PC-3 (cell line): ENCODE measurements at regions not wholly inside any gene's neighbourhood (a gene's known extent, or its start where the extent isn't known, plus 50 kb on each side); places are given as distances from the start of the nearest gene placed in this dataset.

Experiments
- ATAC-seq: fragments of 200-7000 bp; cut with Tn5 transposase; 2 replicates; pipeline ENCODE4 v1.9.1; 2020; ENCODE audit warnings: mild to moderate bottlenecking, moderate library complexity
- BruUV-seq: library from RNA; stranded (reverse); fragments of 400-500 nt; replicated peaks from 2 replicates; lab custom pipeline; 2021; lab: Mats Ljungman, UMichigan
- CTCF ChIA-PET: fragments of 300-600 bp; sonication (Branson Sonifier 250); formaldehyde crosslinking; loops from one replicate; lab custom pipeline; 2022; ENCODE audit warnings: antibody characterized with exemption; lab: Charles Lee
- POLR2A ChIA-PET: fragments of 300-600 bp; sonication (Branson Sonifier 250); formaldehyde crosslinking; loops from one replicate; lab custom pipeline; 2022; ENCODE audit warnings: antibody characterized with exemption; ENCODE audit not compliant: unreplicated experiment; lab: Charles Lee
- DNase-seq: peaks from one replicate; pipeline ENCODE4 v3.0.0-alpha.2; 2015
- H2AFZ ChIP-seq: fragments of 300-600 bp; sonication (generic); 2 replicates; pipeline ENCODE4 v1.6.0; 2016; ENCODE audit warnings: antibody characterized with exemption, low read length
- H3F3A ChIP-seq: fragments of 300-600 bp; sonication (generic); one replicate; pipeline ENCODE4 v1.6.0; 2017; ENCODE audit warnings: antibody characterized with exemption, low read length, control low read depth, mild to moderate bottlenecking; ENCODE audit not compliant: unreplicated experiment
- H3K27ac ChIP-seq: fragments of 300-600 bp; sonication (generic); 2 replicates; pipeline ENCODE4 v1.5.1; 2016; ENCODE audit warnings: mild to moderate bottlenecking, low read length
- H3K27me3 ChIP-seq: fragments of 300-600 bp; sonication (generic); 2 replicates; pipeline ENCODE4 v1.6.1; 2016; ENCODE audit warnings: low read length, mixed read lengths
- H3K36me3 ChIP-seq: fragments of 300-600 bp; sonication (generic); 2 replicates; pipeline ENCODE4 v1.6.1; 2016; ENCODE audit warnings: low read depth, mixed run types, low read length, mixed read lengths
- H3K4me1 ChIP-seq: fragments of 300-600 bp; sonication (generic); 2 replicates; pipeline ENCODE4 v1.5.1; 2016; ENCODE audit warnings: low read length; ENCODE audit not compliant: insufficient read depth
- H3K4me2 ChIP-seq: fragments of 300-600 bp; sonication (generic); 2 replicates; pipeline ENCODE4 v1.6.0; 2016; ENCODE audit warnings: low read length
- H3K4me3 ChIP-seq: fragments of 300-600 bp; sonication (generic); 2 replicates; pipeline ENCODE4 v1.5.1; 2016; ENCODE audit warnings: mild to moderate bottlenecking, low read length, mixed read lengths
- H3K79me2 ChIP-seq: fragments of 300-600 bp; sonication (generic); 2 replicates; pipeline ENCODE4 v1.6.1; 2017; ENCODE audit warnings: low read length, mixed read lengths
- H3K9ac ChIP-seq: fragments of 300-600 bp; sonication (generic); 2 replicates; pipeline ENCODE4 v1.6.0; 2016; ENCODE audit warnings: mild to moderate bottlenecking, low read length
- H3K9me2 ChIP-seq: fragments of 300-600 bp; sonication (generic); replicated peaks from 2 replicates; pipeline ENCODE4 v1.6.1; 2016; ENCODE audit warnings: mixed run types, low read length, mixed read lengths
- H3K9me3 ChIP-seq: fragments of 300-600 bp; sonication (generic); 2 replicates; pipeline ENCODE4 v1.6.1; 2016; ENCODE audit warnings: low read length, mixed read lengths
- H4K20me1 ChIP-seq: fragments of 300-600 bp; sonication (generic); 2 replicates; pipeline ENCODE4 v1.6.1; 2016; ENCODE audit warnings: low read length, mixed read lengths
- EZH2 ChIP-seq: fragments of 300-600 bp; sonication (generic); IDR thresholded peaks from one replicate; pipeline ENCODE4 v1.6.1; 2017; ENCODE audit warnings: antibody characterized with exemption, mild to moderate bottlenecking, low read length; ENCODE audit not compliant: unreplicated experiment
- EZH2phosphoT487 ChIP-seq: fragments of 300-600 bp; sonication (generic); IDR thresholded peaks from 2 replicates; pipeline ENCODE4 v1.6.1; 2018; ENCODE audit warnings: mild to moderate bottlenecking, antibody characterized with exemption, low read length, borderline replicate concordance
- intact Hi-C: fragments of 100-400 bp; cut with micrococcal nuclease; formaldehyde crosslinking; loops from 2 replicates; pipeline ENCODE4 v1.9.0; 2023
- TF ChIP-seq, protein P1 (sequence below): fragments of 300-600 bp; sonication (generic); conservative IDR thresholded peaks from 2 replicates; pipeline ENCODE4 v1.5.1; 2017; ENCODE audit warnings: antibody characterized with exemption, low read depth, mild to moderate bottlenecking, low read length

DNA sequence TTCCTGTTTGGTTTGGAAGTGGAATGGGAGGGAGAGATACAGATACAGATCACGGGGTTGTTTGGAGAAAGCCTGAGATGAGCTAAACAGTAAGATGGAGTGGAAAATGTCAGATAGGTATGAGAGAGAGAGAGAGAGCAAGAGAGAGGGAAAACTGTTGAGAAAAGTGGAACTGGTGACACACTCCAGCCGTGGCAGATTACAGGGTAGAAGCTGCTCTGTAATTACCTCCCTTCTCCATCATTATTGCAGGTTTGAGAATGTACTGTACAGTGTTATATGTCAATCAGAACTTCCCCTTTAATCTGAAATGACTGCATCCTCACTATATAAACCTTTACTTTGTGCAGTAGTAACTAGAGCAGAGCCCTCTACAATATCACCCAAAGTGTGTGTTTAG is 74.5 kb upstream of the WWC1 start:
- H3F3A ChIP-seq = no peaks in the 10 kb centered on the region
- H3K36me3 ChIP-seq = no peaks in the 10 kb centered on the region
- ATAC-seq (no peak), DNase-seq (no peak)
- H3K9me3 ChIP-seq = no peaks in the 10 kb centered on the region
- no TSS peak for BruUV-seq
- no peak overlapping the region for H2AFZ ChIP-seq
- ChIA-PET POLR2A (no interaction called here), CTCF (no interaction called here)
- H3K79me2 ChIP-seq = no peaks in the 10 kb centered on the region
- H4K20me1 ChIP-seq = no peaks in the 10 kb centered on the region
- H3K4me1 ChIP-seq = no peaks in the 10 kb centered on the region
- H3K9ac ChIP-seq = no peak overlapping the region
- H3K27ac ChIP-seq = no peak overlapping the region
- H3K4me2 ChIP-seq = no peak overlapping the region
- H3K9me2 ChIP-seq = no peaks in the 10 kb centered on the region
- peaks cover 64% of the 10 kb centered on the region for H3K27me3 ChIP-seq
- H3K4me3 ChIP-seq = no peak overlapping the region
- intact Hi-C loops = no loop called here
- TF ChIP-seq EZH2 = no peak
- TF ChIP-seq, protein P1, sequence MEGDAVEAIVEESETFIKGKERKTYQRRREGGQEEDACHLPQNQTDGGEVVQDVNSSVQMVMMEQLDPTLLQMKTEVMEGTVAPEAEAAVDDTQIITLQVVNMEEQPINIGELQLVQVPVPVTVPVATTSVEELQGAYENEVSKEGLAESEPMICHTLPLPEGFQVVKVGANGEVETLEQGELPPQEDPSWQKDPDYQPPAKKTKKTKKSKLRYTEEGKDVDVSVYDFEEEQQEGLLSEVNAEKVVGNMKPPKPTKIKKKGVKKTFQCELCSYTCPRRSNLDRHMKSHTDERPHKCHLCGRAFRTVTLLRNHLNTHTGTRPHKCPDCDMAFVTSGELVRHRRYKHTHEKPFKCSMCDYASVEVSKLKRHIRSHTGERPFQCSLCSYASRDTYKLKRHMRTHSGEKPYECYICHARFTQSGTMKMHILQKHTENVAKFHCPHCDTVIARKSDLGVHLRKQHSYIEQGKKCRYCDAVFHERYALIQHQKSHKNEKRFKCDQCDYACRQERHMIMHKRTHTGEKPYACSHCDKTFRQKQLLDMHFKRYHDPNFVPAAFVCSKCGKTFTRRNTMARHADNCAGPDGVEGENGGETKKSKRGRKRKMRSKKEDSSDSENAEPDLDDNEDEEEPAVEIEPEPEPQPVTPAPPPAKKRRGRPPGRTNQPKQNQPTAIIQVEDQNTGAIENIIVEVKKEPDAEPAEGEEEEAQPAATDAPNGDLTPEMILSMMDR = no peak
- TF ChIP-seq EZH2phosphoT487 = no peak

DNA sequence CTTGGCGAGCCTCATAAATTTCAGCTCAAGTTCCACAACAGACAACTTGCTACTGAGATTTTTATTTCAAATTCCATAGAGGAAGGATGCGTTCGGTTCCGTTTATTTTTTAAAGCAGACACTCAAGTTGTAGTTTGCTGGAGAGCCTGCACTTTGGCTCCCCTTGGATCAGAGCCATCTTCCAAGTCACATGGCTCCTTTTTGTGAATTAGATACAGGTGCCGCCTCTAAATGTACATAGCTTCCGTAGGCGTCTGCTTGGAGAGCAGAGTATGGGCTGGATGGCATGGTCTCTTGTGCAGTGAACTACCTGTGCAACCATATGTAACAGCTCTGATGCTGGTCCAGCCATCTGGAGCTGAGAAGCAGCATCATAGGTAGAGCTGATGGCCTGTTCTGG is 73.9 kb upstream of the WWC1 start:
- H3K4me1 ChIP-seq = no peaks in the 10 kb centered on the region
- DNase-seq = no peak
- no peak overlapping the region for H3K27ac ChIP-seq
- H3K4me3 ChIP-seq = no peak overlapping the region
- no peaks in the 10 kb centered on the region for H3K9me3 ChIP-seq
- ChIA-PET POLR2A (no interaction called here), CTCF (no interaction called here)
- H3K79me2 ChIP-seq = no peaks in the 10 kb centered on the region
- no peaks in the 10 kb centered on the region for H4K20me1 ChIP-seq
- no peaks in the 10 kb centered on the region for H3F3A ChIP-seq
- TF ChIP-seq EZH2phosphoT487 (no peak), EZH2 (no peak)
- TF ChIP-seq, protein P1 = no peak
- H3K36me3 ChIP-seq = no peaks in the 10 kb centered on the region
- intact Hi-C loops = no loop called here
- H3K9me2 ChIP-seq = no peaks in the 10 kb centered on the region
- no peak overlapping the region for H2AFZ ChIP-seq
- no TSS peak for BruUV-seq
- ATAC-seq = no peak
- H3K4me2 ChIP-seq = no peak overlapping the region
- H3K9ac ChIP-seq = no peak overlapping the region
- peaks cover 67% of the 10 kb centered on the region for H3K27me3 ChIP-seq

DNA sequence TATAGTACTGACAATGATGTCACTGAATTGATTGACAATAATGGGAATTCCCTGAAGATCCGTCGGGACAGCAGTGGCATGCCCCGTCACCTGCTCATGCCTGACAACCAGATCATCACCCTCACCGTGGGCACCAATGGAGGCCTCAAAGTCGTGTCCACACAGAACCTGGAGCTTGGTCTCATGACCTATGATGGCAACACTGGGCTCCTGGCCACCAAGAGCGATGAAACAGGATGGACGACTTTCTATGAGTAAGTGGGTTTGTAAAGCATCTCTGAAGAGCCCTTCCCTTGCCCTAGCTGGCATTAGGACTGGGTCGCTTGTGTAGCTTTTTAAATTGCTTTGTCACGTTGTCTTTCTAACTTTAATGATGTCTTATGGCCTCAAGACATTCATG is 72.7 kb upstream of the WWC1 start:
- Histone ChIP-seq H3K36me3 (no peaks in the 10 kb centered on the region), H3K4me1 (no peaks in the 10 kb centered on the region), H3K27me3 (peaks cover 66% of the 10 kb centered on the region), H3K79me2 (no peaks in the 10 kb centered on the region), H3K4me2 (no peak overlapping the region), H3K4me3 (no peak overlapping the region), H4K20me1 (no peaks in the 10 kb centered on the region), H2AFZ (no peak overlapping the region), H3K27ac (no peak overlapping the region), H3K9me3 (no peaks in the 10 kb centered on the region), H3K9ac (no peak overlapping the region), H3K9me2 (no peaks in the 10 kb centered on the region), H3F3A (no peaks in the 10 kb centered on the region)
- ChIA-PET POLR2A (no interaction called here), CTCF (no interaction called here)
- BruUV-seq = no TSS peak
- intact Hi-C loops = loop anchor here (1.0 kb wide), 1 partner anchor 104 kb away; no protein-coding TSS in a partner anchor
- TF ChIP-seq EZH2 (no peak), EZH2phosphoT487 (no peak)
- TF ChIP-seq, protein P1 = no peak
- DNase-seq = peak; percentile 38
- ATAC-seq = no peak
